ENCODE measurements at regions not wholly inside any gene's neighbourhood (a gene's known extent, or its start where the extent isn't known, plus 50 kb on each side); places are given as distances from the start of the nearest gene placed in this dataset.

DNA sequence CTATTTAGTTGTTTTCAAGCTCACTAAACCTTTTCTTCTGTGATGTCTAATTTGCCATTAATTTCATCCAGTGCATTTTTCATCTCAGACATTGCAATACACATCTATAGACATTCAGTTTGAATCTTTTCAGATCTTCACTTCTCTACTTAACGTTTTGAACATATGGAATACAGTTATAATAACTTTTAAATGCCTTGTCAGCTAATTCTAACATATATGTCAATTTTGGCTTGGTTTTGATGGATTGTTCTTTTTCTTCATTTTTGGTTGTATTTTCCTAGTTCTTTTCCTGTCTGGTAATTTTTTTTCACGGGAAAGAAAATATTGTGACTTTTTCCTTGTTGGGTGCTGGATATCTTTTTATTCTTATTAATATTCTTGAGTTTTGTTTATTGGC lies 215.3 kb downstream of the ATP23 start:
- TF ChIP-seq, protein P1, sequence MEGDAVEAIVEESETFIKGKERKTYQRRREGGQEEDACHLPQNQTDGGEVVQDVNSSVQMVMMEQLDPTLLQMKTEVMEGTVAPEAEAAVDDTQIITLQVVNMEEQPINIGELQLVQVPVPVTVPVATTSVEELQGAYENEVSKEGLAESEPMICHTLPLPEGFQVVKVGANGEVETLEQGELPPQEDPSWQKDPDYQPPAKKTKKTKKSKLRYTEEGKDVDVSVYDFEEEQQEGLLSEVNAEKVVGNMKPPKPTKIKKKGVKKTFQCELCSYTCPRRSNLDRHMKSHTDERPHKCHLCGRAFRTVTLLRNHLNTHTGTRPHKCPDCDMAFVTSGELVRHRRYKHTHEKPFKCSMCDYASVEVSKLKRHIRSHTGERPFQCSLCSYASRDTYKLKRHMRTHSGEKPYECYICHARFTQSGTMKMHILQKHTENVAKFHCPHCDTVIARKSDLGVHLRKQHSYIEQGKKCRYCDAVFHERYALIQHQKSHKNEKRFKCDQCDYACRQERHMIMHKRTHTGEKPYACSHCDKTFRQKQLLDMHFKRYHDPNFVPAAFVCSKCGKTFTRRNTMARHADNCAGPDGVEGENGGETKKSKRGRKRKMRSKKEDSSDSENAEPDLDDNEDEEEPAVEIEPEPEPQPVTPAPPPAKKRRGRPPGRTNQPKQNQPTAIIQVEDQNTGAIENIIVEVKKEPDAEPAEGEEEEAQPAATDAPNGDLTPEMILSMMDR (IDR thresholded peaks at IDR 0.05): no peak
- no peak for TF ChIP-seq ZFX (IDR thresholded peaks at IDR 0.05; ENCODE audit: borderline replicate concordance)
